GM19324 (cell line): ENCODE measurements at regions not wholly inside any gene's neighbourhood (a gene's known extent, or its start where the extent isn't known, plus 50 kb on each side); places are given as distances from the start of the nearest gene placed in this dataset.
"Not testable (repeated sequence)": the region's sequence is repeated elsewhere in the genome, so short reads cannot be mapped to it uniquely, and the experiment has no call there.

Experiments
- ATAC-seq: cut with Tn5 transposase; IDR thresholded peaks from one replicate; pipeline ENCODE4 v1.9.1; 2021; ENCODE audit warnings: mild to moderate bottlenecking, moderate library complexity; ENCODE audit not compliant: unreplicated experiment, low FRiP score

DNA sequence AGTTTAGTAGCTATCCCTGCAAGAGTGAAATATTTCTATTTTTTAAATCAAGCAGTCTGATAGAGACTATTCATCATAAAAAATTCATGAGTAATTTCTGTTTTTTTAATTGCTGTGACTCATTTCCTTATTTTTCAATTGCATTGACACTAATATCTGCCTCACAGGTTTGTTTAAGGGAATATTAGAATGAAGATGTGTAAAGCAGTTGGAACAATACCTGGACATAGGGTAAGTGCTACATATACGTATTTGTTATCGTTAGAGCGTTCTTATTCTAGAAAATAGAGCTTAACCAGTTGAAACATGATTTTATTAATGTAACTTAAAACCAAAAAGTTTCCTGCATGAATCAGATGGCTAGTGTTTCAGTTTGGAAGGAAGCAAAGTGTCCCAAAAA lies 2211.3 kb downstream of the PCDH7 start:
- ATAC-seq = no peak

GRCh38 chr4:32932156-32932555 lies 2212.0 kb downstream of the PCDH7 start:
- no peak for ATAC-seq

GRCh38 chr4:32939222-32939621 lies 2219.1 kb downstream of the PCDH7 start:
- ATAC-seq = not testable (repeated sequence)

- no peak for ATAC-seq
These were observed 2230.7 kb downstream of the PCDH7 start for GRCh38 chr4:32950866-32951265.

- ATAC-seq = no peak
These were observed 2238.4 kb downstream of the PCDH7 start for GRCh38 chr4:32958586-32958985.

DNA sequence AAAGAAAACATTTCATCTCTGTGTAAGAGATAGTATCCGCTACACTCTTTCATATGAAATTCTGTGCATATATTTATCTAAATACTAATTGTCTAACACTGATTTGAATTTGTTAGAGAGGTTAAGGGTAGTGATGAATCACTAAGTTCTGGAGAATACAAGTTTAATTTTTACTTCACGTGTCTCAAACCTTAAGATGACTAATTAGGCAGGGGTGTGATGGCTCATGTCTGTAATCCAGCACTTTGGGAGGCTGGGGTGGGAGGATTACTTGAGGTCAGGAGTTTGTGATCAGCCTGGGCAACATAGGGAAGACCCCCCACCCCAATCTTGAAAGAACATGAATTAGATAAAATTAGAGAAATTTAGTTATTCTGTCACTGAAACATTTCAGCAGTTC lies 2241.9 kb downstream of the PCDH7 start:
- ATAC-seq = no peak

DNA sequence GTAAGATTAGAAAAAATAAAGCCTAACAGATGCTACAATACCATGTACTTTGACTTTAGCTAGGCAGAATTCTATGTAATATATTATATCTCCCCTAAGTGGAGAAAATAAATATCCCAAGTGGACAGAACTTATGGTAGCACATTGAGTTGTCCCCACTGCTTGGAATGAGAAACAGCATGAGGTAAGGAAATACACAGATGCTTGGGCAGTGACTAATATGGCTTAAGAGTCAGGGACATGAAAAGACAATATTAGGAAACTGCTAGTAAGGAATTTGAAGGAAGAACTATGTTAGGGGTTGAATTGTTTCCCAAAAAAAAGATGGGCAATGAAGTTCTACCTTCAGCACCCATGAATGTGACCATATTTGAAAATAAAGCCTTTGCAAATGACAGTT lies 2265.1 kb downstream of the PCDH7 start:
- ATAC-seq = no peak

DNA sequence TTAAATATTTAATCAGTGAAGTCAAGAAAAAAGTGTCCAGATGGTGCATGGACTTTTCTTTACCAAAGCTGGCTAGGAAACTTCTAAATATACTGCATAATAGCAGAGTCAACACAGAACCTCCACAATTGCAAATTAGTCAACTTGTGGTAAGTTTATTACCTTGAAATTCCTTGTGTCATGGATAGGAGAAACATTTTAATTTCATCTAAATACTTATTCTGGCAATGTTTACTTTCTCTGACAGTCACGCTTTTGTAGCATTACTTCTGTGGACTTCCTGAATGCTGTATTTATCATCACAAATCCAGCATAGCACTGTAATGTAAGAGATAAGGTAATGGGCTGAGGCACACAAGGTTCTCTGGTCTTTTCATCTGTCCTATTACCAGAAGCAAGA lies 2266.1 kb downstream of the PCDH7 start:
- ATAC-seq = no peak

DNA sequence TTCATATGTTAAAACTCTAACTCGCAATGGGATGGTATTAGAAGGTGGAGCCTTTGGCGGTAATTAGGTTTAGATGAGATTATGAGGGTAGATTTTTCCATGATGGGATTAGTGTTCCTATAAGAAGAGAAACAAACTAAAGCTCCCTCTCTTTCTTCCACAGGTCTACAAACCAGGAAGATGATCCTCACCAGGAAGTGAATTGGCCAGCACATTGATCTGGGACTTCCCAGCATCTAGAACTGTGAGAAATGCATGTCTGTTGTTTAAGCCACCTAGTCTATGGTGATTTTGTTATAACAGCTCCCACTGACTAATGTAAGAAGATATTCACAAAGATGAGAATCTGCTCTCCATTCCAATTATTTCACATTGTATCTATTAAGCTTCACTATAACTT lies 2266.9 kb downstream of the PCDH7 start:
- ATAC-seq = no peak

GRCh38 chr4:32988165-32988811 lies 2268.1 kb downstream of the PCDH7 start:
- no peak for ATAC-seq

DNA sequence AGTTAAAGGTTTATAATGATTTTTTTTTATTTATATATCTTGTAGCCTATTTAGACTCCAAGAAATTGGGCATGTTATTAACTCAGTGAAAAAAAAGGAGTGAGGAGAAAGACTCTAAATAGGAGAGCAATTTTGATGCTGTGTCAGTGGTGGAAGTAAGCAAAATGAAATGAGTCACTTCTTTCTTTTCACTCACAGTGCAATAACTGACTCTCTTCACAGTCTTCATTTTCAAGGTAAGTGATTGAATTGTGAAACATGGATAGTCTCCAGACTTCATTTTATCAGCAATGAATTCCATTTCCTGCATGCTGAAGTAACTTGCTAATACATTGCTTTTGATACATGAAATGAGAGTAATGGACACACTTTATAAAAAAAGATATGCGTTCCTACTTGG lies 2271.5 kb downstream of the PCDH7 start:
- no peak for ATAC-seq

DNA sequence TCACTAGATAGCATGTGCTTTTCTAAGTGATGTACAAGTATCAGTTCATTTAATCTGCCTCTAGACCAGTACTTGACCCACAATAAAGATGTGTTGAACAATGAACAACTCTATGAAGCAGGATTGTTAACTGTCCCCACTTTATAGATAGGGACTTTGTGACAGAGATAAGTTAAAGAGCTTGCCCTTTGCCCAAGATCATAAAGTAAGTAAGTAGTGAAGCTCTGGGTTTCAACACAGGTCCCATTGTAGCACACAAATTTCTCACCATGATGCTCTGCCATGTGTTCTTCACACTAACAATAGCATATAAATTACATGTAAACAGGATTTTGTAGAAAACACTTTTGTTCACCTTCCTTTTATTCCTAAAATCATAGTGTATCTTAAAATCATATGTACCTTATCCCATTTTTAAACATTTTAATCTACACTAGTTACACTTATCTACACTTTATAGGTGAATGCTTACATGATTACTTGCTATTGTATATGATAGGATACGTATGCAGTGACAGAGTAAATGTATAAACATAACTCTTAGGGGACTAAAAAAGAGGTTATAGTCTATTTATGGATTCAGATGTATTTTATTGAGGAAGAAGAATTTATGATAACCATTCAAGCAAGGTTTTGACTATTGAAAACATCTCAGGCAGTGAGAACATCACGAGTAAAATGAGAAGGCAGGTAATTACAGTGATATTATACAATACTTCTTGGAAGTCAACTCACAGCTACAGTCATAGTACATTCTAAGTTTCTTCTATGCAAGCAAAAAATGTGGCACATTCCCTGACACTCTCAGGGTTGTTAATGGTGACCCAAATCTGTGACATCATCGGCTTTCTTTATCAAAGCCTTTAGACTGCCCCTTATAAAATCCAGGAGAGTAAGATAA lies 2275.1 kb downstream of the PCDH7 start:
- ATAC-seq = no peak

DNA sequence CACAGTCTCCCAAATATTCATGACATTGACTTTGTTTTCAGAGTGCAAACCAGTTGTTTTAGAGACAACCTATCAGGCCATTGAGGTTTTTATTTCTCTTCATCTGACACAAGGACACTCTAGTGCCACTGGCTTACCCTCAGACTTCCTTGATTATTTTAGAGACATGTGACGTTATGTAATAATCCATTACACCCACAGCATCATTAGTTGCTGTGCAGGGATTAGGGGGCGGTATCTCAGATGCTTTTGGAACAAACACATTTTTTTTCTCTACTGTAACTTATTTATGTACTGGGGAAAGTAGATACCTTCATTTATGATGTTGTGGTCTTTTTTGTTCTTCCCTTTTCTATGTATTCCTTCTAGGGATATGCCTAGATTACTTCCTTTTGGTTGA lies 2293.1 kb downstream of the PCDH7 start:
- ATAC-seq = no peak

GRCh38 chr4:33025236-33025635 lies 2305.1 kb downstream of the PCDH7 start:
- no peak for ATAC-seq

- ATAC-seq = no peak
These were observed 2309.8 kb downstream of the PCDH7 start for GRCh38 chr4:33029976-33030375.

- no peak for ATAC-seq
These were observed 2311.2 kb downstream of the PCDH7 start for GRCh38 chr4:33031328-33031727.

DNA sequence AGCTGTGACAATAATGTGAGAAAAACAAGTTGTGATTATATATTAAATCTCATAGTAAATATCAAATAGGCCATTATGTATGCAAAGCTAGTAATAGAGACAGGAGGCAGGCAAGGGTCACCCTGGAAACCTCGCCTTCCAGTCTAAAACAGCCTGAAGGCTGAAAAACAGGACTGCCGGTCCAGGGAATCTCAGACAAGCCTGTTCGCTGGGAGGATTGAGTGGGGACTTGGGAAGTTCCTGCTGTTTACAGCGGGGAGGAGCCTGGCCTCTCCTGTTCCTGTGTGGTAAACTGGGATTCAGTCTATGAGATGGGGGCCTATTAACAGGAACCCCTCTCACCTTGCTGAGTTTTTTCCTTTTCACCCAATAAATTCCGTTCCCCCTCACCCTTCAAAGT lies 2317.3 kb downstream of the PCDH7 start:
- no peak for ATAC-seq

DNA sequence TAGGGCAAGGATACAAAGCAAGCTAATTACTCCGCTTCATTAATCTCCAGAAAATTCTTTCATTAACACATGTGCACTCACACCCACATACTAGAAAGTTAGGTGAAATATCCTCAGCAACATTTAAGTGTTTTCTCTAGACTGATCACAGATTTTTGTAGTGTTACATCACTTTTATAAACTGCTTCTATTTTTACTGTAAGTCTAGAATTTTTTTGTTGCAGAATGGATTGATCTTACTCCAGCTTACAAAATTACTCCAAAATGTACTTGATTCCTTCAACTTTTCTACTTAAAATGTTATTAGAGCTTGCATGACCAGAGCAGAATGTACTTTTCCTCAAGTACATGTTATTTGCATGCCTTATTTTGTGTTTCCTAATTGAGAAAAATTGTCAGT lies 2325.2 kb downstream of the PCDH7 start:
- no peak for ATAC-seq

DNA sequence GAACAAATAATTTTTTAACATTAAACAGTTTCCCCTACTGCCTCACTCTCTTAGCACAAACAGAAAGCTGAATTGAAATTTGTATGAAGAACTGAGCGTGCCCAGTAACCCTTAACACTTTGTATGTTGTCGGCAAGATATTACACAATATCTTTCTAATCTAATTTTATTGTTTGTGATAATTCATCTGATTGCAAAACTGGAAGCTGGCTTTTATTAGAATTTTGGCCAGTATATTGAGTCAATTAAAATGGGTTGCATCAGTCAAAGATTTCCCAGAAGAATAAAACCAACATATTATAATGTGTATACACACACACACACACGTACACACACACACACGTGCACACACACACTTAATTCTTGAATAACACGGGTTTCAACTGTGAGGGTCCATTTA lies 2332.1 kb downstream of the PCDH7 start:
- no peak for ATAC-seq

DNA sequence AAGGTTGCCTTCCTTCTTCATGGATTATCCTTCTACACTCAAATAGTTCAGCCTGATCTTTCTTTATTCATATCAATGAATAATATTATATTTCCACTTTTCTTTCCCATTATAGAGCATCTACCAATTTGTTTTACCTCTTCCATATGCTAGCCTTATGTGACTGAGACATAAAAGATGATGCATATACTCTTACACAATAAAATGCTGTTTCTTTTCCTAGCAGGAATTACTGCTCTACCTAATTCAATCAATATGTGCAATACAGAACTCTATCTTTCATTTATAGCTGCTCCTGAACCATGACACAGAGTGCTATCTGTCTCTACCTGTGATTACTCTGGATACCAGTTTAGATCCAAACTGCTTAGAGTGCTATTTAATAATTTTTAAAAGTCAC lies 2334.0 kb downstream of the PCDH7 start:
- no peak for ATAC-seq

DNA sequence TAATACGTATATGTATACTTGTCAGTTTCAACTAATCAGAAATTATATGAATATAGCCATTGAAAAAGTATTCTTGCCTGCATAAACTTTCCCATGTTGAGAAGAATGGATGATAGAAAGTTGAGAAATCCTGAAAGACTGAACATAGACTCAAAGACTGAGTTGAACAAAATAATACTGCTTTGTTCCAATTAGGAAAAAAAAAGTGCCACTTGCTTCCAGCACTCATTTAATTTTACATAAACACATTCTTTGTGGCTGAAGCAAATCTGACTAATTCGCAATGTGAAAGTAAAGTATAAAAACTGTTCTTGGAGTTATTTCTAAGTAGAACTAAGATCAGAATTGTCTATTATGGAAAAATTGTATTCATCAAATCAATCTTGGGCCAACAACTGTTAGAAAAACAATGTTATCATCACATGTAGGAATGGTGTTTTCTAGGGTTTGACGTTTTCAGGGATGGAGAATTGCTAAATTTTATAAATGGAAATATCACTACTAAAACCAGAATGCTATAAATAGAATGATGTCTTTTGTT lies 2334.6 kb downstream of the PCDH7 start:
- ATAC-seq = no peak

DNA sequence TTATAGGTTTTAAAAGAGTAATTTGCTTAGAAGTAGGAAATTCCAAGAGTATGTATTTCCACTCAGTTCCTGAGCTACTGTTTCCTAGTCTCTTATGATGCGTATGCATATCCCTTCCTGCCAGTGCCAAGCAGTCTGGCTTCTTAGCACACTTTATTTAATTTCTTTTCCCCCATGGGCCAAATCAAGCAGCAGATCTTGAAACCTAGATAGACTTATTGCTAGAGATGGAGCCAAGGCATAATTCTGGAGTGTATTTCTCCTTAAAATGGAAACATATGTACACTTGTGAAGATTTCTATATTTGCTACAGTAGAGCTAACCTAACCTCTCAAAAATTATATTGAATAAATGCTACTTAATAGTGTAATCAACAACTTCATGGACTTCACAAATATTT lies 2337.6 kb downstream of the PCDH7 start:
- no peak for ATAC-seq
